Natural killer cell (primary cell): ENCODE measurements at regions not wholly inside any gene's neighbourhood (a gene's known extent, or its start where the extent isn't known, plus 50 kb on each side); places are given as distances from the start of the nearest gene placed in this dataset.

ENCODE experiments used
- ATAC-seq, 3 donors: fragments of 150-1000 bp in 2 of 3; fragments of 200-7000 bp in 1 of 3; cut with Tn5 transposase; 1 replicate in 1 of 3; 2 replicates in 2 of 3; pipeline ENCODE4 v1.10.0; 2021; ENCODE audit warnings: mild to moderate bottlenecking in 2 of 3, moderate library complexity in 2 of 3
- DNase-seq, 2 donors: peaks; one replicate each; pipeline versions ENCODE4 v3.0.0 to v3.0.0-alpha.2; 2013 to 2021; ENCODE audit warnings: mixed read lengths in 1 of 2
- H3K27ac ChIP-seq: one replicate; pipeline ENCODE4 v1.5.1; 2013; ENCODE audit warnings: mild to moderate bottlenecking, low read length
- H3K27me3 ChIP-seq: one replicate; pipeline ENCODE4 v1.6.1; 2013; ENCODE audit warnings: low read length; ENCODE audit not compliant: control insufficient read depth, insufficient read depth
- H3K36me3 ChIP-seq: one replicate; pipeline ENCODE4 v1.6.1; 2013; ENCODE audit warnings: low read length; ENCODE audit not compliant: control insufficient read depth, insufficient read depth
- H3K4me1 ChIP-seq: one replicate; pipeline ENCODE4 v1.6.1; 2013; ENCODE audit warnings: low read length; ENCODE audit not compliant: control insufficient read depth, insufficient read depth
- H3K4me3 ChIP-seq: one replicate; pipeline ENCODE4 v1.5.1; 2013; ENCODE audit warnings: low read length
- H3K9me3 ChIP-seq: one replicate; pipeline ENCODE4 v1.6.1; 2013; ENCODE audit warnings: low read length; ENCODE audit not compliant: control insufficient read depth, insufficient read depth
- H3K27ac Mint-ChIP-seq, 2 donors: one replicate each; pipeline ENCODE4 v1.8.0; 2022; ENCODE audit warnings: mild to moderate bottlenecking in 2 of 2, mixed read lengths in 2 of 2, moderate library complexity in 1 of 2
- H3K27me3 Mint-ChIP-seq, 2 donors: one replicate each; pipeline ENCODE4 v1.8.0; 2022; ENCODE audit warnings: low read depth in 2 of 2, mixed read lengths in 2 of 2
- H3K36me3 Mint-ChIP-seq: one replicate; pipeline ENCODE4 v1.8.0; 2022; ENCODE audit warnings: mixed read lengths
- H3K4me1 Mint-ChIP-seq, 2 donors: one replicate each; pipeline ENCODE4 v1.8.0; 2022; ENCODE audit warnings: mixed read lengths in 2 of 2
- H3K4me3 Mint-ChIP-seq: one replicate; pipeline ENCODE4 v1.8.0; 2022; ENCODE audit warnings: mild to moderate bottlenecking, moderate library complexity, mixed read lengths
- H3K9me3 Mint-ChIP-seq, 2 donors: one replicate each; pipeline ENCODE4 v1.8.0; 2022; ENCODE audit warnings: mixed read lengths in 2 of 2
- WGBS: methylation state at CpG from one replicate; pipeline ENCODE4 v1.1.7; 2013; ENCODE audit warnings: missing lambda C conversion rate; ENCODE audit not compliant: insufficient coverage; 5-methylcytosine and 5-hydroxymethylcytosine counted together
- intact Hi-C: fragments of 100-400 bp; cut with micrococcal nuclease; formaldehyde crosslinking; loops from one replicate; pipeline ENCODE4 v1.14.2; 2022
- TF ChIP-seq, protein P1 (sequence below): fragments of 200-600 bp; IDR thresholded peaks from one replicate; pipeline ENCODE4 v1.8.0; 2022; ENCODE audit warnings: antibody characterized with exemption

DNA sequence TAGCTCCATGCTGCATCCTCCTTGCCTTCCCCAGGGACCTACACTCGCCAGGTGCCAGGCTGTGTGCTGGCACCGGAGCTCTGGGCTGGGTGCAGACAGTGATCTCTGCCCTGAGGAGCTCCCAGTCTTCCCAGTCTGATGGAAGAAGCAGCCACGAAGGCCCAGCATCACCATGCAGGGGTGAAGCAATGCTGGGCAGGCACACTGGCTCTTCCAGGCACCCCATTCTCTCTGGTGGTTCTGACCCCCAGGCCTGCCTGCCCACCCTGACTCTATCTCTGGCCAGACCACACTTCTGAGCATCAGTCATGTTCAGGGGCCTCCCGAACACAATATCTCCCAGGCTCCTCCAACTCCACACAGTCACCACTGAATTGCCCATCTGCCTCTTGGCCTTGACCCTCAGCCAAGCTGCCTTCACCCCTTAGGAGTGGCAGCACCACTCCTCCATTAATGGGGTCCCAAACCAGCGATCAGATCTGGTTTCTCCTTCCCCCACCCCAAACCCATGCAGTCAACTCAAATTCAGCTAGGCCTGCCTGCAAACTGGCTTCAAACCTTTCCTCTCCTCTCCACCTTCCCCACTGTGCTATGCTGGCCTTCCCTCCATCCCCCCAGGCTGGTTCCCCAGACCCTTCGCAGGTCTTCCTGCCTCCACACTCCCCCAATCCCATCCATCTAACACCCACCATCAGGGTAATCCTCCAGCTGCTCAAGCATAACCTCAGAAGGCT lies 102.7 kb upstream of the MVB12B start:
- intact Hi-C loops, result no loop called here
- 72% methylated on average over 6 of the region's 6 CpGs for WGBS
- no peaks in the 10 kb centered on the region for H3K9me3 Mint-ChIP-seq
- no peak overlapping the region for H3K4me3 Mint-ChIP-seq
- Histone ChIP-seq H3K4me1 (peaks cover 6% of the 10 kb centered on the region), H3K4me3 (no peak overlapping the region), H3K27ac (no peak overlapping the region), H3K36me3 (no peaks in the 10 kb centered on the region), H3K27me3 (peaks cover 20% of the 10 kb centered on the region), H3K9me3 (no peaks in the 10 kb centered on the region)
- TF ChIP-seq, protein P1, sequence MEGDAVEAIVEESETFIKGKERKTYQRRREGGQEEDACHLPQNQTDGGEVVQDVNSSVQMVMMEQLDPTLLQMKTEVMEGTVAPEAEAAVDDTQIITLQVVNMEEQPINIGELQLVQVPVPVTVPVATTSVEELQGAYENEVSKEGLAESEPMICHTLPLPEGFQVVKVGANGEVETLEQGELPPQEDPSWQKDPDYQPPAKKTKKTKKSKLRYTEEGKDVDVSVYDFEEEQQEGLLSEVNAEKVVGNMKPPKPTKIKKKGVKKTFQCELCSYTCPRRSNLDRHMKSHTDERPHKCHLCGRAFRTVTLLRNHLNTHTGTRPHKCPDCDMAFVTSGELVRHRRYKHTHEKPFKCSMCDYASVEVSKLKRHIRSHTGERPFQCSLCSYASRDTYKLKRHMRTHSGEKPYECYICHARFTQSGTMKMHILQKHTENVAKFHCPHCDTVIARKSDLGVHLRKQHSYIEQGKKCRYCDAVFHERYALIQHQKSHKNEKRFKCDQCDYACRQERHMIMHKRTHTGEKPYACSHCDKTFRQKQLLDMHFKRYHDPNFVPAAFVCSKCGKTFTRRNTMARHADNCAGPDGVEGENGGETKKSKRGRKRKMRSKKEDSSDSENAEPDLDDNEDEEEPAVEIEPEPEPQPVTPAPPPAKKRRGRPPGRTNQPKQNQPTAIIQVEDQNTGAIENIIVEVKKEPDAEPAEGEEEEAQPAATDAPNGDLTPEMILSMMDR, result no peak
- no peaks in the 10 kb centered on the region for H3K36me3 Mint-ChIP-seq
- no peak overlapping the region for H3K27ac Mint-ChIP-seq
- DNase-seq (no peak), ATAC-seq (no peak)
- peaks cover 0 to 5% of the 10 kb centered on the region in 2 donors for H3K4me1 Mint-ChIP-seq
- H3K27me3 Mint-ChIP-seq, result peaks cover 52 to 57% of the 10 kb centered on the region in 2 donors

- WGBS, result 73% methylated on average over 18 of the region's 18 CpGs
- Mint-ChIP-seq H3K4me3 (no peak overlapping the region), H3K27ac (no peak overlapping the region), H3K27me3 (peaks cover 33 to 47% of the 10 kb centered on the region in 2 donors), H3K4me1 (peaks cover 0 to 5% of the 10 kb centered on the region in 2 donors), H3K9me3 (no peaks in the 10 kb centered on the region), H3K36me3 (no peaks in the 10 kb centered on the region)
- H3K36me3 ChIP-seq, result no peaks in the 10 kb centered on the region
- intact Hi-C loops, result loop anchor here (5.0 kb wide), 1 partner anchor 266 kb away; no protein-coding TSS in a partner anchor
- H3K27me3 ChIP-seq, result peaks cover 18% of the 10 kb centered on the region
- DNase-seq, result no peak
- H3K27ac ChIP-seq, result no peak overlapping the region
- H3K4me1 ChIP-seq, result peaks cover 6% of the 10 kb centered on the region
- no peaks in the 10 kb centered on the region for H3K9me3 ChIP-seq
- no peak overlapping the region for H3K4me3 ChIP-seq
- TF ChIP-seq, protein P1, result no peak
- ATAC-seq, result no peak
These were observed 100.7 kb upstream of the MVB12B start for GRCh38 chr9:126225611-126226609.

- Mint-ChIP-seq H3K4me3 (no peak overlapping the region), H3K27me3 (peaks cover 19 to 38% of the 10 kb centered on the region in 2 donors), H3K27ac (no peak overlapping the region), H3K36me3 (no peaks in the 10 kb centered on the region), H3K4me1 (peaks cover 0 to 5% of the 10 kb centered on the region in 2 donors), H3K9me3 (no peaks in the 10 kb centered on the region)
- H3K27me3 ChIP-seq, result peaks cover 11% of the 10 kb centered on the region
- no peaks in the 10 kb centered on the region for H3K36me3 ChIP-seq
- no peaks in the 10 kb centered on the region for H3K9me3 ChIP-seq
- no peak overlapping the region for H3K4me3 ChIP-seq
- TF ChIP-seq, protein P1, result no peak
- ATAC-seq, result no peak
- H3K27ac ChIP-seq, result no peak overlapping the region
- intact Hi-C loops, result loop anchor here (5.0 kb wide), 1 partner anchor 265 kb away; no protein-coding TSS in a partner anchor
- no peak for DNase-seq
- 82% methylated on average over 27 of the region's 27 CpGs for WGBS
- H3K4me1 ChIP-seq, result peaks cover 6% of the 10 kb centered on the region
These were observed 99.4 kb upstream of the MVB12B start for GRCh38 chr9:126226991-126227936.
